SU-DHL-6 (cell line): ENCODE measurements at regions not wholly inside any gene's neighbourhood (a gene's known extent, or its start where the extent isn't known, plus 50 kb on each side); places are given as distances from the start of the nearest gene placed in this dataset.

Experiments
- CTCF ChIP-seq: fragments of 200-600 bp; sonication (generic); IDR thresholded peaks from one replicate; pipeline ENCODE4 v1.5.1; 2017; ENCODE audit warnings: antibody characterized with exemption, mild to moderate bottlenecking, low read length, moderate library complexity; ENCODE audit not compliant: insufficient read depth, poor library complexity, severe bottlenecking
- EZH2phosphoT487 ChIP-seq: fragments of 200-600 bp; sonication (generic), shearing (Covaris generic); conservative IDR thresholded peaks from 2 replicates; pipeline ENCODE4 v1.6.1; 2018; ENCODE audit warnings: mild to moderate bottlenecking, antibody characterized with exemption, low read length, moderate library complexity, mixed read lengths

GRCh38 chr18:29160170-29160569 is 983.2 kb upstream of the CDH2 start:
- TF ChIP-seq CTCF (no peak), EZH2phosphoT487 (no peak)
